ENCODE measurements at regions not wholly inside any gene's neighbourhood (a gene's known extent, or its start where the extent isn't known, plus 50 kb on each side); places are given as distances from the start of the nearest gene placed in this dataset.
"Not testable (repeated sequence)": the region's sequence is repeated elsewhere in the genome, so short reads cannot be mapped to it uniquely, and the experiment has no call there.

GRCh38 chr1:94299627-94300553 is 62.5 kb upstream of the ARHGAP29 start:
- in situ Hi-C loops (cut with HindIII; ENCODE audit: low sequenced_read_pairs) = no loop called here
- no peak overlapping the region for H3K4me3 ChIP-seq (ENCODE audit: low read depth, low read length)
- peak; percentile 72 for DNase-seq (ENCODE audit: low read depth)
- TF ChIP-seq CTCF (IDR thresholded peaks at IDR 0.05; ENCODE audit: low read depth, low read length, missing control alignments) = no peak

GRCh38 chr1:94298861-94299260 is 61.5 kb upstream of the ARHGAP29 start:
- in situ Hi-C loops (cut with HindIII; ENCODE audit: low sequenced_read_pairs) = no loop called here
- no peak for DNase-seq (ENCODE audit: low read depth)
- TF ChIP-seq CTCF (IDR thresholded peaks at IDR 0.05; ENCODE audit: low read depth, low read length, missing control alignments) = no peak
- no peak overlapping the region for H3K4me3 ChIP-seq (ENCODE audit: low read depth, low read length)

GRCh38 chr1:94296018-94296417 is 58.6 kb upstream of the ARHGAP29 start:
- in situ Hi-C loops (cut with HindIII; ENCODE audit: low sequenced_read_pairs) = no loop called here
- no peak for TF ChIP-seq CTCF (IDR thresholded peaks at IDR 0.05; ENCODE audit: low read depth, low read length, missing control alignments)
- no peak overlapping the region for H3K4me3 ChIP-seq (ENCODE audit: low read depth, low read length)
- peak; percentile 86 for DNase-seq (ENCODE audit: low read depth)

- in situ Hi-C loops (cut with HindIII; ENCODE audit: low sequenced_read_pairs); DNase-seq (ENCODE audit: low read depth); H3K4me3 ChIP-seq (ENCODE audit: low read depth, low read length): not testable (repeated sequence)
Observed at GRCh38 chr1:94292978-94293377, 55.6 kb upstream of the ARHGAP29 start.

- in situ Hi-C loops (cut with HindIII; ENCODE audit: low sequenced_read_pairs); DNase-seq (ENCODE audit: low read depth); H3K4me3 ChIP-seq (ENCODE audit: low read depth, low read length): not testable (repeated sequence)
Observed at GRCh38 chr1:94289244-94289643, 51.9 kb upstream of the ARHGAP29 start.

All from astrocyte of the cerebellum (primary cell).